GM06990 (cell line): ENCODE measurements at regions not wholly inside any gene's neighbourhood (a gene's known extent, or its start where the extent isn't known, plus 50 kb on each side); places are given as distances from the start of the nearest gene placed in this dataset.

Source experiments
- DNase-seq: peaks from one replicate; pipeline ENCODE4 v3.0.0-alpha.2; 2011; ENCODE audit not compliant: insufficient read length; ENCODE audit errors: extremely low read depth
- H3K27me3 ChIP-seq: replicated peaks from 2 replicates; pipeline ENCODE4 v1.6.0; 2011; ENCODE audit warnings: low read length; ENCODE audit not compliant: control insufficient read depth, insufficient read depth
- H3K36me3 ChIP-seq: 2 replicates; pipeline ENCODE4 v1.5.1; 2011; ENCODE audit warnings: low read length; ENCODE audit not compliant: control insufficient read depth, insufficient read depth
- H3K4me3 ChIP-seq: replicated peaks from 2 replicates; pipeline ENCODE4 v1.5.1; 2011; ENCODE audit warnings: low read depth, mild to moderate bottlenecking, control low read depth, low read length
- CTCF ChIP-seq: IDR thresholded peaks from 2 replicates; pipeline ENCODE4 v1.5.1; 2011; ENCODE audit warnings: low read length, control low read depth, mild to moderate bottlenecking, inconsistent platforms; ENCODE audit not compliant: insufficient read depth, poor library complexity, severe bottlenecking

- no peak for TF ChIP-seq CTCF
- H3K4me3 ChIP-seq, result no peak overlapping the region
- no peaks in the 10 kb centered on the region for H3K36me3 ChIP-seq
- DNase-seq, result no peak
- no peaks in the 10 kb centered on the region for H3K27me3 ChIP-seq
Measured at GRCh38 chr3:124600765-124601164, 129.5 kb upstream of the UMPS start.

DNA sequence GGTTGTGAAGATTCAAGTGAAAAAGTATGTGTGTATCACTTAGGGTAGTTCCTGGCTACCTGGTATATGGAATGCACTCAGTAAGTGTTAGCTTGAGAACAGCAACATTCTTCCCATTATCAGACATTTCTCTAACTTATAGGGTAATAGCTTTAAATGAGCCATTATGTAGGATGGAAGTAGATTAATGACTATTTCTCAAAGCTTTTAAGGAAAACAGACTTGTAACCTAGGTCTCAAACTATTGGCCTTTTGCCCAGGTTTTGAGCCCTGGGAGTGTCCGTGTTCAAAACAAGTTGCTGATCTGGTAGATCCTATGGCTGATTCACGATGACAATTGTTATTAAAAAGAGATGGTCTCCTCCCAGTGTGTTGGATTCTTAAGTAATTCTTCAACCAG lies 129.1 kb upstream of the UMPS start:
- no peaks in the 10 kb centered on the region for H3K27me3 ChIP-seq
- TF ChIP-seq CTCF, result no peak
- H3K4me3 ChIP-seq, result no peak overlapping the region
- DNase-seq, result no peak
- no peaks in the 10 kb centered on the region for H3K36me3 ChIP-seq

- H3K36me3 ChIP-seq, result no peaks in the 10 kb centered on the region
- no peaks in the 10 kb centered on the region for H3K27me3 ChIP-seq
- TF ChIP-seq CTCF, result no peak
- DNase-seq, result no peak
- no peak overlapping the region for H3K4me3 ChIP-seq
Measured at GRCh38 chr3:124602980-124603627, 127.1 kb upstream of the UMPS start.

- DNase-seq, result no peak
- no peak for TF ChIP-seq CTCF
Measured at GRCh38 chr3:124605781-124606579, 124.3 kb upstream of the UMPS start.

DNA sequence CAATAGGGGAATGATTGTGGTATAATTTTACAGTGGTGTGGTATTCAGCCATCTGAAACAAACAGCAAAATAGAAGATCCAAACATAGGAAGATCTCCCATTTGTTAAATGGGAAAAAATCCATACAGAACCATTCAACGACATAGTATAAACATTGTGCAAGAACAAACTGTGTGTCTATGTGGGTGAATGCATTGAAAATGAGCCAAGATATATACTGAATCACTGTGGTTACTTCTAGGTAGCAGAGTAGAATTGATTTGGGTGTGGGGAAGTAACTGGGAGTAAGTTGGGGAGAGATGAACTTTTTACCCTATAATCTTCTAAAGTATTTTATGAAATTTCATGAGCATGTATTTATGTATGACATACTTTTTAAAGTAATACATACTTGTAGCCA lies 123.1 kb upstream of the UMPS start:
- TF ChIP-seq CTCF, result no peak
- no peak overlapping the region for H3K4me3 ChIP-seq
- DNase-seq, result no peak
- no peaks in the 10 kb centered on the region for H3K36me3 ChIP-seq
- H3K27me3 ChIP-seq, result no peaks in the 10 kb centered on the region

More at GRCh38 chr3:124605781-124606579, 124.3 kb upstream of the UMPS start:
- Histone ChIP-seq H3K36me3 (no peaks in the 10 kb centered on the region), H3K27me3 (no peaks in the 10 kb centered on the region), H3K4me3 (no peak overlapping the region)
